ENCODE measurements at regions not wholly inside any gene's neighbourhood (a gene's known extent, or its start where the extent isn't known, plus 50 kb on each side); places are given as distances from the start of the nearest gene placed in this dataset.
A peak's percentile ranks its signal among the peaks of the same experiment; 100 is the strongest.
"Not testable (repeated sequence)": the region's sequence is repeated elsewhere in the genome, so short reads cannot be mapped to it uniquely, and the experiment has no call there.

- no peak for DNase-seq (ENCODE audit: low spot score)
These were observed 923.7 kb downstream of the SLC4A3 start for GRCh38 chr2:220550995-220551700.

DNA sequence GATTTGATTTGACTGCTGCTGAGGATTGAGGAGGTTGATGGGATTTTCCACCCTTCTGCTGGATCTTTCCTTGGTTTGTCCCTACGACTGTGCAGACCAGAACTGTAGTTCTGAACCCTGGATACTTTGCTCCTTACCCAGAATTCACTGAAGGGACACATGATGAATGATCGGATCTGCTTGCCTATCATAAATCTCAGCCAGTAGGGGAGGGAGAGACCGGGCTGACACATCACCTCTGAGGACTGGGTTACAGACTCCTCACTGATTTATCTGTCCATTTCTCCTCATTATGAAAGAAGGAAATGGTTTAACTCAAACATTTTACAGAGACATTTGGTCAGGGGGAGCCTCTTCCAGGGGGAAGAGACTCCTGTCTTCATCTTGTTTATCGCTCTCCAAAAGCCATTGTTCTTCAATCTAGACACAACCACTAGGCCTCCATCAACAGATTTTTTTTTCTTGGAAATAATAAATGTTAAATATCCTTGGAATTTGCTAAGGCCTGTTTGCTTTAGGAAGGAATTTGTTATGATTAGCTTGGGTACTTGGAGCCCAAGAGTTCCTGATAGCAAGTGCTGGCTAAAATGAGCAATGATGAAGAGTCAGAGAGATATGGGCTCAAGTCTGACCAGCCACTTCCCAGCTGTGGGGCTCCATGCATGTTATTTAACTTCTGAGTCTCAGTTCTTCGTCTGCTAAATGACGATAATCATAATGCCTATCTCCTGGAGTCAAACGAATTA lies 925.5 kb downstream of the SLC4A3 start:
- peak; percentile 2 for DNase-seq (ENCODE audit: low spot score)

- no peak for DNase-seq (ENCODE audit: low spot score)
These were observed 928.7 kb downstream of the SLC4A3 start for GRCh38 chr2:220555961-220556630.

DNA sequence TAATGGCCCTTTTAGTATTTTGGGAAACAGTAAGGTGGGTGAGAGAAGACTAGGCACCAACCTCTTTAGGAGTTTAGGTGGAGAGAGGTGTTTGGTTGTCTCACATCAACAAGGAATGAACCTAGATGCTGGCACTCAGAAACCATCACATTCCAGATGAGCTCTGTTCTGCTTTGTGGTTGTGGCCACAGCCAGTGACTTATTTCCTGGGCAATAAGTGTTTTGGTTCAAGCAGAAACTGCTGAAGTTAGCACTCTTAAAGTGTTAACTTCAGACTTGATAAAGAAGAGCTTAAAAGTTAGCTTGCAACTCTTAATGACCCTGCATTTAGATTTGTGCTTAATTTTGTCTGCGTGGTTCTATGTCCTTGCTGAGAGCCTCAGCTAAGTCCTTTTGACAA lies 929.2 kb downstream of the SLC4A3 start:
- DNase-seq (ENCODE audit: low spot score): no peak

DNA sequence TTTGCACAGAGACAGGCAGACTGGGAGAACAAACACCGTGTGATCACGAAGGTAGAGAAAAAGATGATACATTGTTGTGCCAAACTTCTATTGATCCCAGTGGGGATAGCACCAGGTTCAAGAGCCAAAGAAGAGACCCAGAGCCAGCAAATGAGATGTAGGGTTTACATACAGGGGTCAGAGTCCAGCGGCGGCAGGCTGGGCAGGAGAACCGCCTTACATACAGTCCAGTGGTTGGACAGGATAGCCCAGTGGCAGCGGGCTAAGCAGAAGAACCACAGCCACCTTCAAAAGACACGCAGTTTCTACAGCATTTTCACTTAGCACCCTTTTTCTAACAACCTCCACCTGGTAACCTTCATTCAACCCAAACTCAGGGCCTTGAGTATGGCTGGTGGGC lies 932.8 kb downstream of the SLC4A3 start:
- no peak for DNase-seq (ENCODE audit: low spot score)

- no peak for DNase-seq (ENCODE audit: low spot score)
These were observed 935.1 kb downstream of the SLC4A3 start for GRCh38 chr2:220562375-220563140.

- DNase-seq (ENCODE audit: low spot score): no peak
These were observed 940.9 kb downstream of the SLC4A3 start for GRCh38 chr2:220568296-220568695.

DNA sequence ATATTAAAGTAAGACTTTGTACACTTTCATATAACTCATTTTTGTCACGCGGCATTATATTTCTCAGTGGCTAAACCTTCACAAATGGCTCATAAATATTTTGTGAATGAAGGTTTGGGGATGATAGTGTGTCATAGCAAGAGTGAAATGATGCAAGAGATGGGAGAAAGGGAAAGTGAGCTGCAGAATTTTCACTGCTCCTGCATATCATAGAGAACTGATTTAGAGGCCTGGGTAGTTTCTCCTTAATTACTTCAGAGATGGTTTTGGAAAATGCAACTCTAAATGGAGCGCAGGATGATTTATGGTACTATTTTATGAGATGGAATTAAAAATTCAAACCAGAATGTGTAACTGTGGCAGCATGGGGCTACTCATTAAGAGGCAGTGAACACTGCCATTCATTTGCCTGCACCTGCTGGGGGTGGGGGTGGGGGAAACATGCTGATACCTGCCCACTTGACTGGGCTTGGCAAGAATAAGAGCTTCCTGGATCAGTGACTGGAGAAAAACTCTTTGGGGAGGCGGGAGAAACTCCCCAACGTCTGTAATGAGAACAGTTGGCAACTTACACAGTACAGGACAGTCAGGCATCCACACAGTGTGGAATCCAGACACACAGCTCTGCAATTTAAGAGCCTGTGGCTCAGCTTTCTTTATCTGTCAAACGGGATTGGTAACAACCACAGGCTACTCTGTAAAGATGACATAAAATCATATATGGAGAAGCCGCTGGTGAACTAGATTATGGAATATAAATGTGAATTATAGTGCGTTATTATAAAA lies 941.9 kb downstream of the SLC4A3 start:
- DNase-seq (ENCODE audit: low spot score): peak; percentile 38

DNA sequence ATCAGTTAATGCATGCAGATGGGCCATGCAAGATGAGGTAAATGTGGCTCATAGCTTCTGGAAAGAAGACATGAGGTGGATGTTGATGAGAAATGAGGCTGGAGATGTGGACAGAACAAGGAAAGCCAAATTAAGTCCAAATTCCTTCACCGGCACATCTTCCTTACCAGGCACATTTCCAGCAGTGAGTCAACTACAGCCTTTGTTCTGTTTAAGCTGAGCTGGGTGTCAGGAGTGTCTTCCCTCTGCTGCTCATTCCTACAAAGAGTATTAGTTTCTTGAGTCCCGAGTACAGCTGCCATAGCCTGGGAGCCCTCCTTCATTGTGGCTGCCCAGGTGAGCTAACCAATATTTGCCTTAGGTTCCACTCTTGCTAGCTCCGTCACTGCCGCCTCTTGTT lies 945.0 kb downstream of the SLC4A3 start:
- DNase-seq (ENCODE audit: low spot score): no peak

GRCh38 chr2:220574038-220574437 lies 946.6 kb downstream of the SLC4A3 start:
- DNase-seq (ENCODE audit: low spot score): no peak

DNA sequence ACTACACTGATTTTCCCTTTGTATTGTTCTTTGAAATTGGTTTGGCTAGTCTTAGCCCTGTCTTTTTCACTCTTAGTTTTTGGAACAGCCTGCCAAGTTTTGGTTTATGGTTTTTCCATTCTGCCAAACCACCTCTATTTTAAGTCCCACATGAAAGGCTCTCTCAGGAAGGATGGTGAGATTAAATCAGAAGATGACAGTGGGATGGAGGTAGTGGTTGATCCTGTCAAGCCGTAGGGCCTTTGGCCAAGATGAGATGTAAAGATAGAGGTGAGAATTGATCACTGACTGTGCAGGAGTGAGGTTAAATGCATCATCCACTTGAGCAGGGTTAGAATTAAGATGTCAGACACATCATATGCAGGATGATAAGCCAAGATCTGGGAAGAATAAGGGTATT lies 948.5 kb downstream of the SLC4A3 start:
- DNase-seq (ENCODE audit: low spot score): no peak

DNA sequence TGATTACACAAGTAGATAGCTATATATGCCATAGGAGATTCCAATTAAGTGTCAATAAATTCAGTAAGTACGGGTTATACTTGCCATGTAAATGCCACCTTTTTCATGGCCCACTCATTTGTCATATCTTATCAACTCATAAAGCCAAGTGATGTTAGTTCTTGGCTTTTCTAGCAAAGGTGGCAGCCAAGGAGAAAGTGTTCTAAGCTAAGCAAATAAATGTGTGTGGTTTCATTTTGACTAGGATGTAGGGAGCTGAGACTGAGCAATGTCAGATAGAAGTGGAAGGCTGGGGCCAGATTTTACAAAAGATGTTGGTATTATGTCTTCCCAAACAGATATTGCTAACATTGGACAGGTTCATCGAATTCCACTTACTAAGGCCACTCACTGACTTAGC lies 952.0 kb downstream of the SLC4A3 start:
- DNase-seq (ENCODE audit: low spot score): no peak

- DNase-seq (ENCODE audit: low spot score): no peak
These were observed 952.7 kb downstream of the SLC4A3 start for GRCh38 chr2:220580113-220580512.

- no peak for DNase-seq (ENCODE audit: low spot score)
These were observed 956.3 kb downstream of the SLC4A3 start for GRCh38 chr2:220583725-220584124.

GRCh38 chr2:220585241-220585640 lies 957.8 kb downstream of the SLC4A3 start:
- no peak for DNase-seq (ENCODE audit: low spot score)

GRCh38 chr2:220586980-220587530 lies 959.6 kb downstream of the SLC4A3 start:
- DNase-seq (ENCODE audit: low spot score): no peak

DNA sequence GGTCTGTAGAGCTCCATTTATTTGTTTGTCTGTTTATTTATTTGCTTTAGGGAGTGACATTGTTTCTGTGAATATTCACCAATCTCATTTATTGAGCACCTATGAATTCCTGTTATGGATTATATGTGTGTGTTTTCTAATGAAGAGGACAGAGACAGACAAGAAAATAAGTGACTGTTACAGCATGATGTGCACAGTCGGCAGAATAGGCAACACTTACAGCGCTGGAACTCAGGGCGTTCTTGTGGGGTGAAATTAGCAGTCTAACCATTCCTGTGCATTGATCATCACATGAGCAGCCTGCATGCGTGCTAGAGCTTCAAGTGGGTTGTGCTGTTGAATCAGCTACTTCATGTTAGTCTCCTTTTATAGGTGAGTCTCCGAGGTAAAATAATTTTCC lies 960.7 kb downstream of the SLC4A3 start:
- no peak for DNase-seq (ENCODE audit: low spot score)

DNA sequence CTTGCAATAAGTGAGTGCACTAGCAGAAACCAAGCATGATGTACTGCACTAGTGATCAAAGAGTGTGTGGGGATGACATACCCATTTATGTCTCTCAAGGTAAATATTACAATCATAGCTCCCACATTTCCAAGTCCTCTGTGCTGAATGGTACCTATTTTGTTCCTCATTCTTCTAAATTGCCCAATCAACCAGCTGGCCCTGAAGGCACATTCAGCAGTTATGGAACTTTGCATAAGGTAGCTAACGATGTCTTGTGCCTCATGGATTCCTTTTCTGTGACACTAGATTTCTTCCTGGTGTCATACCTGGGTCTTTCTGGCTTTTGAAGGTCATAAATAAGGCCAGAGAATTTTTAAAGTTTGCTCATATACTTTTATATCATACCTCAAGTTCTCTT lies 963.0 kb downstream of the SLC4A3 start:
- no peak for DNase-seq (ENCODE audit: low spot score)

DNA sequence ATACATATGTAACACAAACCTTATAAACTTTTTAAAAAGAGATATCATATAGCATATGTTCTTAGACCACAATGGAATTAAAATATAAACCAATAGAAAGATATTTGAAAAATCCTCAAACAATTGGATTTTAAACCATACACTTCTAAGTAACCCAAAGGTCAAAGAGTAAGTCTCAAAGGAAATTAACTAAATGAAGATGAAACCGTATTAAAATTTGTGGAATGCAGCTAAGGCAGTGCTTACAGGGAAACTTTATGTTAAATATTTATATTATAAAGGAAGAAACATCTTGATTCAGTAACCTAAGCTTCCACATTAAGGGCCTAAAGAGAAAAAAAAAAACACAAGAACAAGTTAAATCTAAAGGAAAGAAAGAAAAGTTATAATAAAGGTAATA lies 966.1 kb downstream of the SLC4A3 start:
- DNase-seq (ENCODE audit: low spot score): no peak

DNA sequence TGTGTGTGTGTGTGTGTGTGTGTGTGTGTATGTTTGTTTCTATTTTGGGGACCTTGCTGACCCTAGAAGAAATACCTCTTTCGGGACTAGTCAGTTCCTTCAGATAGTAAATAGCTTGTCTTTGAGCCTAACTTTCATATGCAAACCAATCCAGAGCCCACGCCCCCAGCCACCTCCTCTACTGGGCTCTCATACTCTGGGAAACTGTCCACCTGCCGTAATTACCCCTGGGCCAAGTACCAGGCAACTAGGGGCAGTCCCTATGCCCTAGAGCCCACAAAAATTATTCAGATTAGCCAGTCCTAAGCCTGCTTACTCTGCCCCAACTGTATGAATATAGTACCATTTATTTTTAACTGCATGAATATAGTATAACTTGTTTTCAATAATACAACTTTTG lies 970.4 kb downstream of the EPHA4 start:
- DNase-seq (ENCODE audit: low spot score): no peak

GRCh38 chr2:220613004-220613403 lies 959.1 kb downstream of the EPHA4 start:
- DNase-seq (ENCODE audit: low spot score): not testable (repeated sequence)
